Parathyroid adenoma (tissue), 2 donors: ENCODE measurements at regions not wholly inside any gene's neighbourhood (a gene's known extent, or its start where the extent isn't known, plus 50 kb on each side); places are given as distances from the start of the nearest gene placed in this dataset.

Source experiments
- H2AFZ ChIP-seq: fragments of 300-600 bp; sonication (generic); one replicate; pipeline ENCODE4 v1.7.0; 2017; ENCODE audit warnings: antibody characterized with exemption, mild to moderate bottlenecking
- H3K27ac ChIP-seq: fragments of 300-600 bp; sonication (generic); one replicate; pipeline ENCODE4 v1.7.0; 2017
- H3K27me3 ChIP-seq: fragments of 300-600 bp; sonication (generic); one replicate; pipeline ENCODE4 v1.7.0; 2017; ENCODE audit warnings: low read length; ENCODE audit not compliant: control insufficient read depth, insufficient read depth
- H3K36me3 ChIP-seq: fragments of 300-600 bp; sonication (generic); one replicate; pipeline ENCODE4 v1.7.0; 2017; ENCODE audit warnings: low read length; ENCODE audit not compliant: control insufficient read depth, insufficient read depth
- H3K4me1 ChIP-seq: fragments of 300-600 bp; sonication (generic); one replicate; pipeline ENCODE4 v1.7.0; 2017; ENCODE audit warnings: control low read depth
- H3K4me2 ChIP-seq: fragments of 300-600 bp; sonication (generic); one replicate; pipeline ENCODE4 v1.7.0; 2017; ENCODE audit warnings: low read length
- H3K4me3 ChIP-seq: fragments of 300-600 bp; sonication (generic); one replicate; pipeline ENCODE4 v1.7.0; 2017; ENCODE audit warnings: low read depth, low read length
- H3K79me2 ChIP-seq: fragments of 300-600 bp; sonication (generic); one replicate; pipeline ENCODE4 v1.7.0; 2017; ENCODE audit warnings: control low read depth
- H3K9ac ChIP-seq: fragments of 300-600 bp; sonication (generic); one replicate; pipeline ENCODE4 v1.7.0; 2017; ENCODE audit warnings: mild to moderate bottlenecking
- H3K9me3 ChIP-seq: fragments of 300-600 bp; sonication (generic); one replicate; pipeline ENCODE4 v1.7.0; 2017; ENCODE audit warnings: low read length; ENCODE audit not compliant: control insufficient read depth
- CTCF ChIP-seq: fragments of 300-600 bp; sonication (generic); IDR thresholded peaks from one replicate; pipeline ENCODE4 v1.7.0; 2017; ENCODE audit warnings: antibody characterized with exemption, mild to moderate bottlenecking
- donor health status: primary hyperparathyroidism.

GRCh38 chr10:44859546-44860285, 51.4 kb upstream of the TMEM72 start:
- H3K4me3 ChIP-seq = no peak overlapping the region
- no peak overlapping the region for H3K27ac ChIP-seq
- H3K9ac ChIP-seq = no peak overlapping the region
- TF ChIP-seq CTCF = no peak
- H3K4me1 ChIP-seq = no peaks in the 10 kb centered on the region
- no peaks in the 10 kb centered on the region for H3K36me3 ChIP-seq
- H3K9me3 ChIP-seq = no peaks in the 10 kb centered on the region
- H3K27me3 ChIP-seq = no peaks in the 10 kb centered on the region
- no peaks in the 10 kb centered on the region for H3K79me2 ChIP-seq
- H3K4me2 ChIP-seq = no peak overlapping the region
- H2AFZ ChIP-seq = no peak overlapping the region

- H3K4me3 ChIP-seq = no peak overlapping the region
- TF ChIP-seq CTCF = no peak
- no peaks in the 10 kb centered on the region for H3K9me3 ChIP-seq
- H3K9ac ChIP-seq = no peak overlapping the region
- no peak overlapping the region for H2AFZ ChIP-seq
- H3K27ac ChIP-seq = no peak overlapping the region
- H3K36me3 ChIP-seq = no peaks in the 10 kb centered on the region
- H3K79me2 ChIP-seq = no peaks in the 10 kb centered on the region
- H3K4me1 ChIP-seq = peaks cover 3% of the 10 kb centered on the region
- no peak overlapping the region for H3K4me2 ChIP-seq
- H3K27me3 ChIP-seq = no peaks in the 10 kb centered on the region
These were observed 50.1 kb upstream of the TMEM72 start for GRCh38 chr10:44860811-44861736.
